ENCODE measurements at regions not wholly inside any gene's neighbourhood (a gene's known extent, or its start where the extent isn't known, plus 50 kb on each side); places are given as distances from the start of the nearest gene placed in this dataset.

DNA sequence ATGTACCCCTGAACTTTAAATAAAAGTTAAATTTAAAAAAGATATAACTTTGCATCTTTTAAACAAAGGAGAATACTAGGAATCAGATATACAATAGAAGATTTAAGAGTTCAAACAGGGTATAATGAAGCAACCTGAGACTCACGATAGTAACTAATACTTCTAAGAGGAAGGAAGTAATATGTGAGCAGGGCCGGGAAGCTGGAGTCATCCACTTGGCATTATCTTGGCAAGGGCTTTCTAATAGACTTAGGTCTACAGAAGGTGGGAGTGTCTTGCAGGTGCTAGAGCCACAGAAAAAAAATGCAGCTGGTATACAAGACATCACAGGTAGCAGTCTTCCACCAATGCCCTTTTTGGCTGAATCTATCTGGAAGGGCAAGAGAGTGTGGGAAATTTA lies 231.9 kb downstream of the KCTD12 start:
- DNase-seq, result no peak

DNA sequence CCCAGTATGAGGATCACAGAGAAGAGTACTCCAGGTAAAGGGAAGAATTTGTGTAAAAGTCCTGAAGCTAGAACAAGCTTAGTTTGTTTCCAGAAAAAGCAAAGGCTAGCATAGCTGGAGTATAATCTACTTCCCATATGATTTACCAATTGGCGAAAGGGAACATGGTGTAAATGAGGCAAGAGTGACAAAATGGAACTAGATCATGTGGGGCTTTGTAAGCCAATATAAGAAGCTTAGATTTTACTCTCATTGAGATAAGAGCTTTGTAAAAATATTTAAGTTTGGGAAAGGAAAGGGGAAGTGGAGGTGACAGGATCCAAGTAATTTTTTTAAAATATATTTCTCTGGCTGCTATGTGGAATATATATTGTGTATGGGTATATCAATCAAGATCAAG lies 234.9 kb downstream of the KCTD12 start:
- DNase-seq, result peak in 1 of 2 donors; percentile 34

DNA sequence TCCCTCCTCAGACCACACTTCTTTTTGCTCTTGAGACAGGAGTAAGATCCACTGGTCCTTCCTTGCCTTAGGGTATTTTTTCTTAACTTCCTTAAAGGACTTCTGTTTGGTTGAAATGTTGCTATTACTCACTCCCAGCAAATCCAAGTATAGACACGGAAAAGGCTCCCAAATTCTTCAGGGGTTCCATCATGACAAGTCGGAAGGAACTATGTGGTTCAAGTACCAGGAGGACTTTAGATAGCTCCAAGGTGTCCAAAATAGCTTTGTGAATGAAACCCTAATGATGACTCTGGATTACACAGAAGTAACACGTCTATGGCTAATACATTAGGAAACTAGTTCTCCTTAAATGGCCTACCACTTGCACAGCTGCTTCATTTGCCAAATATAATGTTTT lies 238.7 kb downstream of the KCTD12 start:
- DNase-seq, result no peak

DNA sequence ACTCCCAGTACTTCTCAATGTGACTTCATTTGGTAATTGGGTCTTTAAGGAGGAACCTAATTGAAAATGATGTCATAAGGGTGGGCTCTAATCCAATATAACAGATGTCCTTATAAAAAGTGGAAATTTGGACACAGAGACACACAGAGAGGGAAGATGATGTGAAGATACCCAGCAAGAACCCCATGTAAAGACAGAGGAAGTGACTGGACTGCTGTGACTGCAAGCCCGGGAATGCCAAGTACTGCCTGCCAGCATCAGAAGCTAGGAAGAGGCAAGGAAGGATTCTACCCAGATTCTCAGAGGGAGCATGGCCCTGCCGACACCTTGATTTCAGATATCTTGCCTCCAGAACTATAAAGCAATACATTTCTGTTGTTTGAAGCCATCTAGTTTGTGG lies 239.3 kb downstream of the KCTD12 start:
- DNase-seq, result no peak

DNA sequence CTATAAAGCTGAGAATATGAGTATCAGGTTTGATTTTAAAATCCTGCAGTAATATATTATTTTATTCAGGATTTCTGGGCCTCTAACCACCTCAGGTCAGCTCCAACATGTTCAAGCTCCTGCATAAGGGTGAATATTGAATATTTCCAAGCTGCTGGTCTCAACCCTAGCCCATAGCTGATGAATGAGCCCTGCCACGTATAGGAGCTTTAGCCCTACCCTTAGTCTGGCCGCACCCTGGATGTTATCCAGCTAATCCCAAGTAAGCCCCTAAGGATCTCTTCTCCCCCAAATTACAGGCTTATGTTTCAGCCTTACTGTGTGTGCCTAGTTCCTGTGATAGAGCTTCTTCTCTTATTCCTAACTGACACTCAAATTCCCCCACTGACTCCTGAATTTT lies 240.6 kb downstream of the KCTD12 start:
- no peak for DNase-seq

DNA sequence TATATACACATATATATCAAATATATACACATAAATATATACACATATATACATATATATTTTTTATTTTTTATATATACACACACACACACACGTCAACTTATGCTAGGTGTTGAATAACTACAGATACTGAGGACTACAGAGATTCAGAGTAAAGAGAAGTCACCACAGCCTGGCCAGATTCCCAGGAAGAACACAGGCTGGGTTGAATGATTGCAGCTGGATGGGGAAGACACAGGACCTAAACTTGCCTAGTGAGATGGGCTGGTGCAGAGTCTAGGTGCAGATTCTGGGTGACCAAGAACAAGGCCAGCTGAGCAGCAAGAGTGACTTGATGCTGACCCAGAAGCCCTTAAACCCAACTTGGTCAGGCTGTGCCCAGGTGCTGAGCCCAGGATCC lies 241.3 kb downstream of the KCTD12 start:
- DNase-seq, result no peak

DNA sequence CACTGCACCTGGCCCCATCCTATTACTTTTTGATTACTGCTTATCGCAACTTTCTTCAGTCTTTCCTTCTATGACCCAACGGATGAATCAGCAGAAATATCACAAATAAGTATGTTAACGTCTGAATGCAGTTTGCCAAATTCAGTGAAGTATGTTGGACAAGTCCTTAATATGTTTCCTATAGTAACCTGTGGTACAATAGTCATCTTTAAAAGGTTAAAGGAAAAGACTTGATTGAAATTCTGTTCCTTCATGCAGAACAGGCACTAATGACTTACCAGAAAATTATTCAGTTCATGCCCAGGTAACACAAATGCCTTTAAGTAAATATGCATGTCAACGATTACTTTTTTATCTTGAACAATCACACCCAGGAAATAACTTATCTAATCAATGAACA lies 242.6 kb downstream of the KCTD12 start:
- DNase-seq, result no peak

DNA sequence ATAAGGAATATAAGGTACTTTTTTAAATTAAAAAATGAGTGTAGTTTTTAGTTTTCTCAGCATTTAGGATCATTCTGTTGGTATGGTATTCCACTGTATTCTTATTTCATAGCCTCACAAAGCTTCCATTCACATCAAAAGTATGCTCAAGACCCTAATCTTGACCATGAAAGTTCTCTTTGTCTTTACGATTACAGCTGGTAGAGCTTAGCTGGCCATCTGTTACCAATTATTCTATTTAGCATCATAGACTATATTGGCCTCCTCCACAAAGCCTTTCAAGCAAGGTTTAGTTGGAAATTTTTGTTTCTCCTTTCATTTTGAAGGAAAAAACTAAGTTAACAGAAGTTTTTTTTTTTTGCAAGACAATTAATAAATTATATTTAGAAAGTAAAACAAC lies 245.1 kb downstream of the KCTD12 start:
- no peak for DNase-seq

DNA sequence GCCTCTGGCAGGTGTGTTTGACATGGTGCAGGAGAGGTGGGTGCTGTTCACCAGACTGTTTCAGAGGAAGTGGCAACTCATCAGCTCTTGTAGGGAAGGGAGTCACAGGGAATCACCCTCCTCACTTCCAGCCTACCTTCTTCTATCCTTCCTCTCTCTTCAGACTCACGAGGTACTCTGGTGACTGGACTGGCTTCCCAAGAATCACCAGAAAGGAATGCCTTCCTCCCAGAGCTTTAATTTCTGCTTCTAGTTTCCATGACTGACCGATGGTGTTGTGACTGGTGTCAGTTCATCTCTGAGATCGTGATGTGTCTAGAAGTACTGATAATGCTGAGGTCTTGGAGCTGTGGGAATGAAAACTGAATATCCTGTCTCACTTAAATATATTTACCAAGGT lies 247.3 kb downstream of the KCTD12 start:
- DNase-seq, result no peak

DNA sequence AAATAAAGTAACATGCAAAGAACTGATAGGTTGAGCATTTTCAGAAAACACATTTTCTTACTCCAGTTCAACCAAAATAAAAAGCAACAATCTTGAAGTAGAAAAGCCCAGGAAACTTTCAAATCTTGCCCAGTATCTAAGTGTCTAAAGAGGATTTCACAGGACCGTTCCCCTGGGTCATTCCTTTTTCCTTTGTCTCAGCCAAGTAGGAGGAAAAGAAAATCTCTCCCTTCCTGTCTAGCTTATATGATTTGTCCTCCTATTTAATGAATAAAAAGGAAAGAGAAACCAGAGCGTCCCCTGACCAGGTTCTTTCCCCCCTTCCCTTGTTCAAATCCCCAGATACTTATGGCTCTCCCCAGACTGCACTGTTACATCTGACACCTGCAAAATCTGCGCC lies 248.0 kb downstream of the KCTD12 start:
- DNase-seq, result no peak

DNA sequence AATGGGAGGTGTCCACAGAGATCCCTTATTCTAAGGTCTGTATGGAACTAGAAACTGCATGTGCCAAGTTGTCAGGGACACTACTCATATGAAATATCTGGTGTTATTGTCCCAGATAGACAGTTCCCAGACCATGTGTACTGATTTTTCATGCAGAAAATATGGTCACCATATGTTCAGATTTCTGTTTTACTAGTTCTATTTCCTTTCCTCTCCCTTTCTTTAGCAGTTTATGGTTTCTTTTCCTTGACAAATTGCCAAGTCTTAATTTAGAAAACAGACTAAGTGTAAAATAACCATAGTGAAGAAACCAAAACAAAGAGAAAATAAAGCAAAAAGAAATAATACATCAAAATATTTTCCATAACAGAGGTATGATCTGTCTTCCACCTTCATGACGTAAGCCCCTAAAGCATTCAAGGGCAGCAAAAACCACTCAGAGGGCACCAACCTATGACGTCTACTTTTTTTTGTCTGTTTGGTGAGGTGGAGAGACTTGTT lies 248.5 kb downstream of the KCTD12 start:
- DNase-seq, result no peak

DNA sequence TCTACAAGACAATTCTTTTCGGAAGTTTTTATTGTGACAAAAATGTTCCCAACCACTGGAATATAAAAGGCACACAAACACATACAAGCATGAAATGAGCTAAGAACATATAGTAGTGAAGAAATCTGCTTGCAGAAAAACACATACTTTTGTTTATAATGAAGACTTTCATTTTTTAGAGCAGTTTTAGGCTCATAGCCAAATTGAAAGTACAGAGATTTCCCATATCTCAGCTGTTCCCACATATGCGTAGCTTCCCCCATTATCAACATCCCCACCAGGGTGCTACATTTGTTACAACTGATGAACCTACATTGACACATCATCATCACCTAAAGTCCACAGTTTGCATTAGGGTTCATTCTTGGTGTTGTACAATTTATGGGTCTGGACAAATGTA lies 249.4 kb downstream of the KCTD12 start:
- no peak for DNase-seq

DNA sequence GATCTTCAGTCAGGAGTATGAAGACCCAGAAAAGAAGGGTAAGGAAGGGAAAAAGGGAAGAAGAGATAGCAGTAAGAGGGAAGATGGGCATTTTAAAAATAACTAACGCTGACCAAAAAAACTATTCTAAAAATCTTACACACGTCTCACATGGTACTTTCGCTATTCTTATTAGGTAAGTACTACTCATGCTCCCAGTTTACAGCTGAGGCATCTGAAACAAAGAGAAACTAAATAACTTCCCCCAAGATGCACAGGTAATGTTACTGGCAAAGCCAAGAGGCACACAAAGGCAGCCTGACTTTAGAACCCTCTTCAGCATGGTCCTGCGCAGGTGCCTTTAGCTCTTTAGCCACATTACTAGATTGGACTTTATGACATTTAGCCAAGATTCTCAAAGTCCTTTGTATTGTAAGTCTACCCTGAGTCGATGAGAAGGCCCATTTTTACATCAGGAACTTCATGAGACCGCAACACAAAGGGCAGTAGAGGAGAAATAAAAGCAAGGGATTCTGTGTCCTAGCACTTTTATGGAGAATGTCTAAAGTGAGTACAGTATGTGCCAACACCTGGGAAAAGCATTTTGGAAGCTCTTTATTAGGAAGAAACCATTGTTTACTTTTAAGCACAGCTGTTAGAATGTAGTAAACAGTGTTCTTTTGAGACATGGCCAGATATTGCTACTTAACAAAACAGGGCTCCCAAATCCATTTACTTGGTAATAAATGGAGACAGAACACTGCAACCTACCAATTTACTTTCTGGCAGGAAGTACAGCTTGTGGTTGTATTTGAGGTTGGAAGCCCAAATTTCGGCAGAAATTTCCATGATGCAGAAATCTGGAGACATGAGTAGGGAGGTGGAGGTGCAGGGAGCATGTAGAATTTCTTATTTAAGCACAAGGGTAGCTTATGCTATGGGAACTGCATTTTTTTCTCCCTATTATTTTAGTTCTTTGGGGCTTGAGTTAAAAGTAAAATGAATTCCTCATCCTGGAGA lies 250.7 kb downstream of the KCTD12 start:
- DNase-seq, result no peak

DNA sequence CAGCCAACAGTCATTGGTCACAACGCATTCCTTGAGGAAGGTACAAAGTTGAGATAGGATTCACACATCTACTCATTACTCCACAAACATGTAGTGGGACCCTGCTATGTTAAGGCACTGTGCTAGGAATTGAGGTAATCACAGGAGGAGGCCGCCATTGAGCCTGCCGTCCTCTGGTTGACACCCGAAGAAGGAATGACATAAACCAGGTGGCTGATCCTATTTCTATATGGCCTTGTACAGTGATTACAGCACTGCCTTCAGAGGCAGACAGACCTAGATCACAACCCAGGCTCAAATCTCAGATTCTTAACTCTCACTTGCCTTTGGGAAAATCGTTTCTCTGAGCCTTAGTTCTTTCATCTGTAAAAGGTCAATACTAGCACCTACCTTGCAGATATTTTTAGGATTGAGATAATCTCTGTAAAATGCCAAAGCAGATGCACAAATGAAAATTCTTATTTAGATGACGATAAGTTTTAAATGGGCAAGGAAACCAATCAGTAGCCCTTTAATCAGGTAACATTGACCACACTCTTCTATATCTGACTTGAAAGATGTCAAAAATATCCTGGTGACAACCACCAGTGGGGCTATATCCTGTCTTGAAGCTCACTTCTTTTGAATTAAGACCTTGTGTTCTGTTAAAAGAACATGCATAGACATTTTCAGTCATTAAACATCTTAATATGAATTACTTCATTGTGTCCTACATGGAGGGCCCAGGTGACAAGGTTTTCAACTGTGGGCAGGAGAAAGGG lies 251.6 kb downstream of the KCTD12 start:
- no peak for DNase-seq

DNA sequence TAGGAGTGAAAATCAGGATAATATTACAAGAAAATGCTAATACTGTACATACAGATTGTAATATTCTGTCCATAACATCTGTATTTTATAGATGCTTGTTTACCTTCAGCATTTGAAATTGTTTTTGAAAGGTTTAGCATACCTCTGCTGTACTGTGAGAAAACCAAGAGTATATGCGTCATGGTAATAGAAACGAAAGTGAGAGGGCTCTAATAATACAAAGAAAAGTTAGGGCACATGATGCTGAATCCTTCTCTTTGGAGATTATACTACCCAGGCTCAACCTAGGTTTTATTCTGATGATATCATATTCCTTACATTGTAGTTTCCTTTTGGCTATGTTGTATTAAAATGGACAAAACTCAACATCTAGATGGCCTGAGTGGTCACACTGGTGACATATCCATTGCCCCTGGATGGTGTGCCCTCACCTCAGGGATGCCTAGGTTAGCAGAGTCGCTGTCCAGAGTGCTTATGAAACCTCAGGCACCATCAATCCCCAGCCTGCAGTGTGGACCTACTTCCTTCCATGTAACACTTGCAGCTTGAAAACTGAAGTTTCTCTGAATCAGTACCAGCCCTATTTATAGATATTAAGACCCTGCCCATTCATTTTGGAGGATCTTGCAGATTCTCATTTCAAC lies 253.7 kb downstream of the KCTD12 start:
- DNase-seq, result no peak

DNA sequence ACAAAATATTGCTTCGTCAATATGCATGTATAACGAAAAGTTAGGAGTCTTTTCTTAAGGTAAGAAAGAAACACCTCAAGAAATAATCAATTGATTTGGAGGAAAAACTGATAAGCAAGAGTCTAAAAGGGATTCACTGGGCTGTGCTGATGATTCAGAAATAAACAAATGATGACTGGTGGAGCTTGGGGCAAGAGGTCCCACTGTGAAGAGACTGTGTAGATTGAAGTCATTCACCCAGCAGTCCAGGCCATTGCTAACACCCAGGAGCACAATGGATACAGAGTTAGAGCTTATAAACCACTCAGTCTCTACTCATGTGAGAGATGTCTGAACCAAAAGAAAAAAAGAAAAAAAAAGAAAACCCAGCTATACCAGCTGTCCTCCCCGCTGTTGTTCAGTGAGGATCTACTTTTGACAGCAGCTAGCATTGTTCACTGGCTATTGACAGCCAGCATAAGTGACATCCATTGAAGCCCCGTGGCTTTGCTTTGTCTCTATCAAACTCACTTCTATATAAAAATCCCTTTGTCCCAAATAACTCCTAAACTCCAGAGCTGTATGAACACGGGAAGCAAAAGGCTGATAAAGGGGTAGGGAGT lies 255.5 kb downstream of the KCTD12 start:
- DNase-seq, result no peak

DNA sequence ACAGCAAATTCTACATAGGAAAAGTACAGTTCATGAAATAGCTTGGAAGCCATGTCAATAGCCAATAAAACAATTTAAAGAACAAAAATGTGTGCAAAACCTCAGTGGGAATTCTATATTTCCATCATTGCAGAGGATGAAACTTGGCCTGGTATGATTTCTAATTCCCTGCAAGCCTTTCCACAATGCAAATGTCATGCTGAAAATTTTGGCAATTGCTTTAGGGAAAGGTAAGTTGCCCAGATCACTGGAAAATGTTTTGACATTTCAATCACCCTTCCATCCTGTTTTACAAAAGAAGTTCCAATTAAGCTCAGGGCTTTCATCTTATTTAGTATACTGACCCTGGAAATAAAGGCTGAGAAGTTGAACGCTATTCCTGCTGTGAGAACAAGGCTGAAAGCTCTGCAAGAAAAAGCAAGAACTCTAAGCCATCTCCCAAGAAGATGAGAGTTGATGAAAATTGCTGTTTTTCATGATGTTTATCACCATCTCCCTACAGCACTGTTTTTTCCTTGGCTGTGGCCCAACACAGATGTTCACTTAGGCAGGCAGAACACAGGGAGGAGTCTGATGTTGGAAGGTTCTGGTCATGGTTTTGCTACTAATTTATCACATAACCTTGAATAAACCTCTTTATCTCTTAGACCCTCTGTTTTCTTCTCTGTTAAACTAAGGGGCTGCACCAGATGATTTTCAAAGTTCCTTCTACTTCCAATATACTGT lies 263.7 kb downstream of the KCTD12 start:
- DNase-seq, result no peak

DNA sequence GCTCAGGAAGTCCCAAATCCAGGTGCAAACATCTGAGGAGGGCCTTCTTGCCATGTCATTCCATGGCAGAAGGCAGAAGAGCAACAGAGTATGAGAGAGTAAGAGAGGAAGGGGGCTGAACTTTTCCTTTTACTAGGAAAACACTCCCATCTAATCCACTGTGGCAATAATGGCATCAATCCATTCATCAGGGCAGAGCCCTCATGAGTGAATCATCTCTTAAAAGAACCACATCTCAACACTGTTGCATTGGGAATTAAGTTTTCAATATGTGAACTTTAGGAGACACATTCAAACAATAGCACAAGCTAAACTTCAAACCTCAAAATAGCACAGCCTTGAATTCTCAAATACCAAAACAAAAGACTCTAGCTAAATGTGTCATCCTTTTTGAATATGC lies 264.5 kb downstream of the KCTD12 start:
- no peak for DNase-seq

DNA sequence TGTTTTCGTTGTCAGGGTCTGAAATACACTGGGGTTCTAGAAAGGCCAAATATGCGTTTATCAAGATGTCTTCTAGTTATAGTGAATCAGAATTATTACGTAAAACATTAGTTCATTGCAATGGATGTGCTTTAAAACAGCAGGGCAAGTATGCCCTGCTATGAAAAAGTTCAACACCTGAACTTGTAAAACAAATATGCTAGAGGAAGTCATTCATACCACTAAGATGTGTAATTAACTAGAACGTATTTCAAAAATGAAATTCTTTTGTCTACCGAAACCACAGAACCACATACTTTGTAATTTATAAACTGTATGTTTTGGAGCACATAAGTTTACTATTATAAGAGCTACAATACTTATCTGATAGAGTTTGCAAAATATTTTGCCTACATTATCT lies 266.2 kb downstream of the KCTD12 start:
- no peak for DNase-seq

DNA sequence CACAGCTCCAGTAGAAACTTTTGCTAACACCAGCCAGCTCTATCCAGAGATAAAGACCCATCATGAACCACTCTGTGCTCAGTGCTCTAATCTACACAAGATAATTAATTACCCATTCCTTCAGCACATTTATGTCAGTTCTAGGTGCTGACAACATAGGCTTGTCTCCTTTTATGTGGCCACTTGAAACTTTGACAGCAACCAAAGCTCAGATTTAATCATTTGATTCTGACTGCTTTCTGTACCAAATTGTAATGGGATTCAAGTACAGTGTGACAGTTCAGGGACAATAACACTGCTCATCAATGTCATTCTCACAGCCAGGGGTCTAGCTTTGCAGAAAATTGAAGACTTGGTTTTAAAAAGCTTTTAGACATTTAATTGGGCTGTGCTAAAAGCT lies 266.6 kb downstream of the KCTD12 start:
- no peak for DNase-seq

DNA sequence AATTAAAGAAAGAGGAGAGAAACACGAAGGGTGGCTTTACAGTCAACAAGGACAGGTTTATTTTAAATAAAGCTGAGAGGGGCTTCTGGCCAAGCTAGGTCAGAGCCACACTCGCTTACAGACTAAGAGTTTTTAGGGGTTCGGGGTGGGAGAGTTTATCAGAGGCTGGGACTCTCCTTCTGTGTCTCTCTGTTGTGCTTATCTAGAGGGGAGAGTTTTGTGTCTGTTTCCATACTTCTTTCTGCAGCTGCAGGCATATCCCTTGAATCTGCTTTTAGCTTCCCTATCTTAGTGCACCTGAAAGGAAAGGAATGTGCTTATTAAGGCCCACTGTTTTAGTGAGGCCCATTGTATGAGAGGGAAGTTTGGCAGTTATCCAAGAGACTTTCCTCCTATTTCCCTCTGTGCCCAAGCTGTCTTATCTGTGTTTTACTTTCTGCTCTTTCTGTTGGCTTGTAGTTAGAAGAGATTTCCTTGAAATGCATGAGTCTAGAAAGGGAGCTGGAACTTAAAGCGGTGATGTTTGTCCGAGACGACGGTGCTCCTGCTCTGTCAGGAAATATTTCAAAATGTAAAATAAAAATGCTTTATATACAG lies 275.3 kb downstream of the KCTD12 start:
- DNase-seq, result no peak

DNA sequence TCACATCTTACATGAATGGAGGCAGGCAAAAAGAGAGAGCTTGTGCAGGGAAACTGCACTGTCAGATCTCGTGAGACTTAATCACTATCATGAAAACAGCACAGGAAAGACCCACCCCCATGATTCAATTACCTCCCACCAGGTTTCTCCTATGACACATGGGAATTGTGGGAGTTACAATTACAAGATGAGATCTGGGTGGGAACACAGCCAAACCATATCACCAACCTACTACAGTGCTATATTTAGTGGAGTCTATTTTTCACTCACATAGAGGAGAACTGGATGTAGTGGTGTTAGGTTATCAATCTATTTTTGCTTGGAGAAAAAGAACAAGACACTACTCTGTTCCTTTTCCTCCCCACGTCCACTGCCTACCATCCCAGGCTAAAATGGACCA lies 276.6 kb downstream of the KCTD12 start:
- no peak for DNase-seq
